Erythroblast (primary cell): ENCODE measurements at regions not wholly inside any gene's neighbourhood (a gene's known extent, or its start where the extent isn't known, plus 50 kb on each side); places are given as distances from the start of the nearest gene placed in this dataset.

Experiments used
- DNase-seq, 2 experiments: peaks; one replicate each; lab custom pipeline; 2025; lab: John Stamatoyannopoulos, UW
- GATA1 ChIP-seq: IDR thresholded peaks from 2 replicates; pipeline ENCODE4 v1.6.1; 2011; ENCODE audit warnings: low read depth, mild to moderate bottlenecking, control low read depth, low read length, moderate library complexity
- POLR2A ChIP-seq: IDR thresholded peaks from 2 replicates; pipeline ENCODE4 v1.6.1; 2011; ENCODE audit warnings: mild to moderate bottlenecking, low read length

DNA sequence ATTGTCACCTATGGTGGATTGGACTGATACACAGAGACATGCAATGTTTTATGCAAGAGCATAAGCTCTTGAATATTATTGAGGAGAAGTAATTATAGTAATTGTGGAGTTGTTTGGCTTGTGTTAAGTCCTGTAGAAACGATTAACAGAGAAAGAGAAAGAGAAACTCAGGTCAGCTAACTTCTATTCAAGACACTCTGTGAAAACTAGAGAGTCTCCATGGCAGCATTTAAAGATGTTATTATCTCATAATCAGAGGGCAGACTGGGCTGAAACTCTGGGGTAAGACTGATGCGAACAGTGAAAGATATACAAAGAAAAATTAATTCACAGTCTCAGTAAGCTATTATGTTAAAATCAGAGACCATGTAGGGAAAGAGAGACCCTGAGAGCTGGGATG lies 625.7 kb downstream of the FAT4 start:
- DNase-seq = no peak
- no peak for TF ChIP-seq GATA1
- TF ChIP-seq POLR2A = no peak

GRCh38 chr4:125944966-125945365 lies 630.2 kb downstream of the FAT4 start:
- no peak for DNase-seq
- TF ChIP-seq GATA1 (no peak), POLR2A (no peak)

DNA sequence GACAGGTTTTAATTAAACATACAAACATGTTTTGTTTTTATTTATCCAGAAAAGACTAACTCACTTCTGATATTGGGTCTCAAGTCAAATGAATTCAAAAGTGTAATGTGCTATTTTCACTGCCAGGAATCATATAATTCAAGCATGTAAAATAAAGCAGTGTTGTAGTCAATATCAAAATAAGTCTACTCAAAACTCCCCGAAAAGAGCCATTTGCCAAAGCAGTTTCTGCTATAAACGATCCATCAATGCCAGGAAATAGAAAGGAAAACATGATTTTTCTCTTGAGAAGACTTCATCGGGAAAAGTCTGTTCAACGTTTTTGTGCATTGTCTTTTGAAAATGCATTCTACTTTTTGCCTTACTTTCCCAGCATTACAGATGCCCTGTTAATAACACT lies 633.3 kb downstream of the FAT4 start:
- TF ChIP-seq GATA1 = no peak
- TF ChIP-seq POLR2A = no peak
- no peak for DNase-seq

DNA sequence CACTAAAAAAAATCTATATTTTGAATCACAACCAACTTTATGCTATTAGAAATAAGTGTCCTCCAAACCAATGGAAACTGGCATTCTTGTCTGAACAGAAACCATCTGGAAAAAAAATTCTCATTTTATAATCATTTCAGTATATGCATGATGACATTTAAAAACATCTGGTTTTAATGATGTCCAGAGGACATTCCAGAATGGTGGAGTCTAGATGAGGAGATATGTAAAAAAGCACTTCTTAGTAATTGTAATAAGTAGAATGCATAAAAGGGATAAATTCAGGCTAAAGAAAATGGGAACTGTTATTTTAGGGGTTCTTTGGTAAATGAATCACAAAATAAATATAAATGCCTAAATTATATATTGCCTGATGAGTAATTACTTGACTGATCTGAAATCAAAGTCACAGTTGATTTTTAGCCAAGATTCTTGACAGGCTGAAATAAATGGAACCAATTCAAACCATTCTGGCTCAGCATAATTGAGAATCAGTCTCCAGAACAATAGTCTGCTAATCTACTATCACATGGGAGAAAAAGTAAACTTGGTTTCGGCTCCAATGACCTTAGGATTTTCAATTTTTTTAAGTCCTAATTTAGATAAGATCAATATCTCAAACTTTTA lies 636.6 kb downstream of the FAT4 start:
- no peak for DNase-seq
- TF ChIP-seq GATA1 (no peak), POLR2A (no peak)

- no peak for TF ChIP-seq GATA1
- no peak for TF ChIP-seq POLR2A
These were observed 637.9 kb downstream of the FAT4 start for GRCh38 chr4:125952631-125953030.

GRCh38 chr4:125956276-125956675 lies 641.5 kb downstream of the FAT4 start:
- TF ChIP-seq GATA1 (no peak), POLR2A (no peak)
- no peak for DNase-seq

More at GRCh38 chr4:125952631-125953030, 637.9 kb downstream of the FAT4 start:
- DNase-seq = no peak

DNA sequence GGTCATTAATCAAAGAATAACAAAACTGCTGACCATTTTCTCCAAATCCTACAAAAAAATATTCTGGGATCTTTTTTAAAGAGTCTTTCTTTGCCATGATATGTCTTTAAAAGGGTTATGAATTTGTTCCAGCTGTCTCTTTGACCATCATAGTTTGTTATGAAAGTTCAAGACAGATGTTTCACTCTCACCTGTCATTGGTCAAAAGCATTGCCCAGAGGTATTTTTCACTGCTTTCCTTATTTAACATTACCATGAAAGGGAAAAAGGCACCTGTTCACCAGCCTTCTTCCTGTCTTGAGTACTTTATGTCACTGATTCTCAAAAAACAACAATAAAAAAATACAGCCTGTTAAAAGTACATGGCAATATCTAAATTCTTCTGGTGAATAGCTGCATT lies 643.8 kb downstream of the FAT4 start:
- TF ChIP-seq GATA1 (no peak), POLR2A (no peak)
- no peak for DNase-seq

DNA sequence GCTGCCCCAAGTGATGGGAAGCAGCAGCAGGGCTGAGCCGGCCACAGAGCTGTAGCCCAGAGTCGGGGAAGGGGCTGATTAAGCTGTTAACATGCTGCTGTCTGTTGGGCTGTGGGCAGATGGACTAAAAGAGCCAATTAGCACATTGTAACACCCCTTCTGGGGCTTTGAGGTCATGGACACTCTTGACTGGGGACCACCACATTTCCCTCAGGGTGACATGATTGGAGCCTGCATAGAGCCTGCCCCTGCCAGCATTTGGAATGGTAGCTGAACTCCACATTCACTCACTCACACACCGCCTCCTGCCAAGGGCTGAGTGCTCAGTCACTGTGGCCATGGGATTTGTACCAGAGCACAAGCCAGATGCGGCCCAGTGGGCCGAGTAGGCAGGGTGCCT lies 646.9 kb downstream of the FAT4 start:
- no peak for DNase-seq
- no peak for TF ChIP-seq POLR2A
- no peak for TF ChIP-seq GATA1

DNA sequence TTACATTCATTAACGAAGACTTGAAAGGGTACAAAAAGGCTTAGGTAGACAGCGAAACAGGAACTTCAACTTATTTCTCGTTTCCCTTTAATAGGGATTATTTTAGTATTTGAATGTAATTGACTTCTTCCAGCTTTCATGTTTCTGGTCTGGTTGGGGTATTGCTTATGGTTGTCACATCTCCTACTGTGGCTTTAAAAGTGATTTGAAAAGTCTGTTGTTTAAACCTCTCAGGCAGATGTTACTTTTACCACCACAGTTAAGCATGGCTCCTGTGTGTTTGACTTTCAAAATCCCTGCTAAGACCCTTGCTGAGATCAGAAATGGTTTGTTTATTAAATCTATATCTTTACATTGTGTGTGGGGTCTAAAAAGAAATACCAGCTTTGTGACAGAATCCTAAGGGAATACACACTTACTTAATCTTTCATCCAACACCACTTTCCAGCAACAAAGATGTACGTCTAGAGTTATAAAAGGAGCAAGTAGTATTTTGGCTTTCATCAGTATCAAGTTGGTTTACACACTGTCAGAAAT lies 661.2 kb downstream of the FAT4 start:
- TF ChIP-seq GATA1 (no peak), POLR2A (no peak)
- no peak for DNase-seq

DNA sequence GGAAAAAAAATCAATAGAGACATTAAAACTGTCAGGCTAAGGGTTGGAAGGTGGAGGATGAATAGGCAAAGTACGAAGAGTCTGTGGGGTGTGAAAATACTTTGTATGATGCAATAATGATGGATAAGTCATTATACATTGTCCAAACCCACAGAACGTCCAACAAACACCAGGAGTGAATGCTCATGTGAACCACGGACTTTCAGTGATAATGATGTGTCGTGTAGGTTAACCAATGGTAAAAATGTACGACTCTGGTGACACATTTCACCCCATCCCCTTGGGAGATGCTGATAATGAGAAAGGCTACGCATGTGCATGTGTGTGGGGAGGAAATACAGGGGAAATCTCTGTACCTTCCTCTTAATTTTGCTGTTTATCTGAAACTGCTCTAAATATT lies 665.2 kb downstream of the FAT4 start:
- DNase-seq = no peak
- no peak for TF ChIP-seq POLR2A
- TF ChIP-seq GATA1 = no peak

GRCh38 chr4:125983168-125983567 lies 668.4 kb downstream of the FAT4 start:
- no peak for TF ChIP-seq POLR2A
- no peak for TF ChIP-seq GATA1
- DNase-seq = no peak

GRCh38 chr4:125985856-125986255 lies 671.1 kb downstream of the FAT4 start:
- DNase-seq = no peak
- TF ChIP-seq POLR2A (no peak), GATA1 (no peak)

DNA sequence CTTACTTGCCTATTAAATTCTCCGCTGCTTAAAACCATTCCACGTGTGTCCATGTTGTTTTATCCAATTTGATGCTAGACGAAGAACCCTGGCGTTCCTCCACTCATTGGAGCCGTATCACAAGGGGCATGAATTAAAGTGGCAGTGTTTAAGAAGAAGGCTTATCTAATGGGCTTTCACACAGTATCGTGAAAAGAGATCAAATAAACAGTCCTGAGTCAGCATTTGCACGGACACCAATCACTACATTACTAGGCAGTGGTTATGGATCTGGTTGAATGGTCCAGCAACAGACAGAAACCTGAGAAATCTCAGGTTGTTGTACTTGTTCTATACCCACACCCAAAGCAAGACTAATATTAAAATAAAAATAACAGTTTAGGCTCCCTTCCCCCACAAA lies 671.6 kb downstream of the FAT4 start:
- DNase-seq = no peak
- TF ChIP-seq GATA1 (no peak), POLR2A (no peak)

GRCh38 chr4:125988464-125988863 lies 673.7 kb downstream of the FAT4 start:
- TF ChIP-seq POLR2A (no peak), GATA1 (no peak)
- no peak for DNase-seq

DNA sequence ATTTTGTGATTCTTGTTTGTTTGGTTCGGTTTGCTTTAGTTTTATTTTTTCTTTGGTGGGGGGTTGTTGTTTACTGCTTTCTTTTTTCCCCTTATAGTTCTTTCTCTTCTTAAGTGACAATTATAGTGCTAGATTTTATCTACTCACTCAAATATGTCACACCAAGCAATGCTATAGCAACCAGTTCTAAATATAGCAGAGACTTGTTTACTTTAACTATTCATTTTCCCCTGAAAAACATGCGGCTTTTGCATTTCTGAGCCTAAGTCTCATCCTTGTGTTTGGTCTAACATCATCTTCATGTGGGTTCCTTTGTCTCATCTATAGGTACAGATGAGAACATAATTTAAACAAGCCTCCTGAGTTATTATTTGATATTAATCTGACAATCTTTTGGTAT lies 676.6 kb downstream of the FAT4 start:
- DNase-seq = no peak
- TF ChIP-seq GATA1 (no peak), POLR2A (no peak)

DNA sequence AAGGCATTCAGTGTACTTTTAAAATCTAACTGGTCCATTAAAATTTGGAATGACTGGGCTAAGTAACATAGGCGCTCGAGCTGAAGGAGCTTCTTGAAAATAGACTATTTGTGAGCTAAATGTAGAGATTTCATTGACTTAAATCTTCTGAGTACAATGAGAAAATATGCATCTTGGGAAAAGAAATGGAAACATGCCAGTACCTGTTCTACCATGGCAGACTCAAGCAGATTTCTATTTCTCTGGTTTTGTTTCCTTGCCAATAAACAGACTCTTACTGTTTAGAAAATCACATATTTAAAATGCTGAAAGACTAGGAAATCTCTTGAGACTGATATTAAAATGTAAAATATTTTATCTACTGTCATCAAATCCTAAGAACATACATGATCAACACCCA lies 678.1 kb downstream of the FAT4 start:
- no peak for DNase-seq
- TF ChIP-seq GATA1 (no peak), POLR2A (no peak)

DNA sequence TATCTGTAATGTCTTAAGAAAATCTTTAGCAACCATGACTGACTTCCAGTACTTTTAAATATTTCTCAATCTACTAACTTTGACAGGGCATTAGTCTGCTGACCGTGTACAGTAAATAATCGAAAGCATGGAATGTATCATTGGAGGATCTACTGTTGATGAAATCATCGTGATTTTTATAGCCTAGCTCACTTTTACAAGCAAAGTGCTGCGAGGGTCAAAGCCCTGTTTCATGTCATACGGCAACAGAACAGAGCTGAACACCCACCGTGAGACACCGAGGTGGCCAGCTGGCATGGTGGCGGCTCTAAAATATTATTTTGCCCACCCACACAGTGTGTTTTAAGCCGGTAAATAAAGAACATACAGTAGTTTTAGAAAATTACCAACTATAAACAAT lies 679.3 kb downstream of the FAT4 start:
- no peak for DNase-seq
- TF ChIP-seq POLR2A = no peak
- TF ChIP-seq GATA1 = no peak
